ENCODE measurements at regions not wholly inside any gene's neighbourhood (a gene's known extent, or its start where the extent isn't known, plus 50 kb on each side); places are given as distances from the start of the nearest gene placed in this dataset.

GRCh38 chr6:48782225-48782624 is 671.2 kb upstream of the PTCHD4 start:
- Histone ChIP-seq H4K20me1 (ENCODE audit: control insufficient read depth, extremely low read depth, insufficient read depth, low read length) (no peaks in the 10 kb centered on the region), H3K9ac (ENCODE audit: control insufficient read depth, extremely low read depth, insufficient read depth, low read length) (no peak overlapping the region), H3K79me2 (ENCODE audit: control insufficient read depth, insufficient read depth, low read length) (no peaks in the 10 kb centered on the region), H2AFZ (ENCODE audit: control insufficient read depth, low read length) (no peak overlapping the region), H3K4me3 (ENCODE audit: control insufficient read depth in 2 of 3, extremely low read depth in 1 of 3, insufficient read depth in 2 of 3, low read depth in 1 of 3, low read length in 3 of 3) (no peak overlapping the region), H3K4me2 (ENCODE audit: control insufficient read depth, extremely low read depth, insufficient read depth, low read depth, low read length) (no peak overlapping the region), H3K27ac (ENCODE audit: control insufficient read depth, insufficient read depth, low read length) (no peak overlapping the region), H3K27me3 (ENCODE audit: control insufficient read depth, extremely low read depth, insufficient read depth, low read length) (no peaks in the 10 kb centered on the region), H3K9me3 (ENCODE audit: control insufficient read depth, low read depth, low read length) (no peaks in the 10 kb centered on the region), H3K4me1 (ENCODE audit: control insufficient read depth, extremely low read depth, insufficient read depth, low read length) (peaks cover 10% of the 10 kb centered on the region), H3K9me1 (ENCODE audit: control insufficient read depth, extremely low read depth, insufficient read depth, low read length) (no peaks in the 10 kb centered on the region), H3K36me3 (ENCODE audit: control insufficient read depth in 2 of 2, extremely low read depth in 1 of 2, insufficient read depth in 2 of 2, low read length in 2 of 2) (no peaks in the 10 kb centered on the region)
- no peak for TF ChIP-seq CTCF (optimal IDR thresholded peaks at IDR 0.05 in 1 of 3, IDR thresholded peaks at IDR 0.05 in 1 of 3, conservative IDR thresholded peaks at IDR 0.05 in 1 of 3; ENCODE audit: extremely low read depth in 1 of 3, insufficient read depth in 2 of 3, low read length in 3 of 3)
- TF ChIP-seq EZH2 (IDR thresholded peaks at IDR 0.05; ENCODE audit: low read length) = no peak
- FAIRE-seq = no peak
- DNase-seq (ENCODE audit: low read depth, low spot score) = no peak
- dilution Hi-C loops (cut with MboI; ENCODE audit: extremely low pct_ligation_motif_present, low sequenced_read_pairs) = no loop called here

DNA sequence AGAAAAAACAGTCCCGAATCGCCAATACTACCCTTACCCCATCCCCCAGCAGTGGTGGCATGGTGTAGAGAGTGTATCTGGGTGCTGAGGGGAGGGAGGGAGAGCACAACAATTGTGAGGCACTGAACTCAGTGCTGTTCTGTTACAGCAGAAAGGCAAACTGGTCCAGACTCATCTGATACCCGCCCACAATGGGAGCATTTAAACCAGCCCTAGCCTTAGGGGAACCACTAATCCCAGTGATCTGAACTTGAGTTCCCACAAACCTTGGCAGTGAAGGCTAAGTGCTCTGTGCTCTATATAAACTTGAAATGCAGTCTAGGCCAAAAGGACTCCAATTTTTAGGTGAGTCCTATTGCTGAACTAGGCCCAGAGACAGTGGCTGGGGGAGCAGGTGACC is 666.4 kb upstream of the PTCHD4 start:
- H3K79me2 ChIP-seq (ENCODE audit: control insufficient read depth, insufficient read depth, low read length) = no peaks in the 10 kb centered on the region
- peak overlapping the region; percentile 36 for H3K4me2 ChIP-seq (ENCODE audit: control insufficient read depth, extremely low read depth, insufficient read depth, low read depth, low read length)
- no peaks in the 10 kb centered on the region for H4K20me1 ChIP-seq (ENCODE audit: control insufficient read depth, extremely low read depth, insufficient read depth, low read length)
- no peaks in the 10 kb centered on the region for H3K27me3 ChIP-seq (ENCODE audit: control insufficient read depth, extremely low read depth, insufficient read depth, low read length)
- DNase-seq (ENCODE audit: low read depth, low spot score) (peak; percentile 30), FAIRE-seq (peak; percentile 97)
- TF ChIP-seq EZH2 (IDR thresholded peaks at IDR 0.05; ENCODE audit: low read length) = no peak
- no peak for TF ChIP-seq CTCF (optimal IDR thresholded peaks at IDR 0.05 in 1 of 3, IDR thresholded peaks at IDR 0.05 in 1 of 3, conservative IDR thresholded peaks at IDR 0.05 in 1 of 3; ENCODE audit: extremely low read depth in 1 of 3, insufficient read depth in 2 of 3, low read length in 3 of 3)
- H2AFZ ChIP-seq (ENCODE audit: control insufficient read depth, low read length) = peak overlapping the region; percentile 72
- H3K4me1 ChIP-seq (ENCODE audit: control insufficient read depth, extremely low read depth, insufficient read depth, low read length) = peaks cover 26% of the 10 kb centered on the region
- H3K9ac ChIP-seq (ENCODE audit: control insufficient read depth, extremely low read depth, insufficient read depth, low read length) = no peak overlapping the region
- no peak overlapping the region for H3K27ac ChIP-seq (ENCODE audit: control insufficient read depth, insufficient read depth, low read length)
- no peaks in the 10 kb centered on the region for H3K36me3 ChIP-seq (ENCODE audit: control insufficient read depth in 2 of 2, extremely low read depth in 1 of 2, insufficient read depth in 2 of 2, low read length in 2 of 2)
- dilution Hi-C loops (cut with MboI; ENCODE audit: extremely low pct_ligation_motif_present, low sequenced_read_pairs) = no loop called here
- H3K9me3 ChIP-seq (ENCODE audit: control insufficient read depth, low read depth, low read length) = no peaks in the 10 kb centered on the region
- no peak overlapping the region for H3K4me3 ChIP-seq (ENCODE audit: control insufficient read depth in 2 of 3, extremely low read depth in 1 of 3, insufficient read depth in 2 of 3, low read depth in 1 of 3, low read length in 3 of 3)
- H3K9me1 ChIP-seq (ENCODE audit: control insufficient read depth, extremely low read depth, insufficient read depth, low read length) = no peaks in the 10 kb centered on the region

Measured in keratinocyte (primary cell).